ENCODE measurements at regions not wholly inside any gene's neighbourhood (a gene's known extent, or its start where the extent isn't known, plus 50 kb on each side); places are given as distances from the start of the nearest gene placed in this dataset.

DNA sequence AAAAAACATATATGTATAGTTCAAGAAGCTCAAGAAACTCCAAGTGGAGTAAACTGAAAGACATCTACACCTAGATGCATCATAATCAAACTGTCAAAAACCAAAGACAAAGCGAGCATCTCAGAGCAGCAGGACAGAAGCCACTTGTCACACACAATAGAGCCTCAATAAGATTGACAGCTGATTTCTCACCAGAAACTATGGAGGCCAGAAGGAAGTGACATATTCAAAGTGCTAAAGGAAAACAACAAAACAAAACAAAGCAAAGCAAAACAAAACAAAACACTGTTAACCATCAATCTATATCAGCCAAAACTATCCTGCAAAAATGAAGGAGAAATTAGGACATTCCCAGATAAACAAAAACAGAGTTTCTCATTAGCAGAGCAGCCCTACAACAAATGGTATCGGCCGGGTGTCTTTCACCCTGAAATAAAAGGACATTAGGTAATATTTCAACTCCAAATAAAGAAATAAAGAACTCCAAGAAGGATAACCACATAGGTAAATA lies 65.8 kb upstream of the SEPTIN5 start (continued):
- TF ChIP-seq, protein P1, sequence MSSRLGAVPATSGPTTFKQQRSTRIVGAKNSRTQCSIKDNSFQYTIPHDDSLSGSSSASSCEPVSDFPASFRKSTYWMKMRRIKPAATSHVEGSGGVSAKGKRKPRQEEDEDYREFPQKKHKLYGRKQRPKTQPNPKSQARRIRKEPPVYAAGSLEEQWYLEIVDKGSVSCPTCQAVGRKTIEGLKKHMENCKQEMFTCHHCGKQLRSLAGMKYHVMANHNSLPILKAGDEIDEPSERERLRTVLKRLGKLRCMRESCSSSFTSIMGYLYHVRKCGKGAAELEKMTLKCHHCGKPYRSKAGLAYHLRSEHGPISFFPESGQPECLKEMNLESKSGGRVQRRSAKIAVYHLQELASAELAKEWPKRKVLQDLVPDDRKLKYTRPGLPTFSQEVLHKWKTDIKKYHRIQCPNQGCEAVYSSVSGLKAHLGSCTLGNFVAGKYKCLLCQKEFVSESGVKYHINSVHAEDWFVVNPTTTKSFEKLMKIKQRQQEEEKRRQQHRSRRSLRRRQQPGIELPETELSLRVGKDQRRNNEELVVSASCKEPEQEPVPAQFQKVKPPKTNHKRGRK (tag; IDR thresholded peaks at IDR 0.05): no peak
- TF ChIP-seq TCF3 (CRISPR knock-in tag; IDR thresholded peaks at IDR 0.05): no peak
- TF ChIP-seq, protein P2, sequence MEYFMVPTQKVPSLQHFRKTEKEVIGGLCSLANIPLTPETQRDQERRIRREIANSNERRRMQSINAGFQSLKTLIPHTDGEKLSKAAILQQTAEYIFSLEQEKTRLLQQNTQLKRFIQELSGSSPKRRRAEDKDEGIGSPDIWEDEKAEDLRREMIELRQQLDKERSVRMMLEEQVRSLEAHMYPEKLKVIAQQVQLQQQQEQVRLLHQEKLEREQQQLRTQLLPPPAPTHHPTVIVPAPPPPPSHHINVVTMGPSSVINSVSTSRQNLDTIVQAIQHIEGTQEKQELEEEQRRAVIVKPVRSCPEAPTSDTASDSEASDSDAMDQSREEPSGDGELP (CRISPR knock-in tag; IDR thresholded peaks at IDR 0.05; ENCODE audit: borderline replicate concordance): no peak
- TF ChIP-seq, protein P3, sequence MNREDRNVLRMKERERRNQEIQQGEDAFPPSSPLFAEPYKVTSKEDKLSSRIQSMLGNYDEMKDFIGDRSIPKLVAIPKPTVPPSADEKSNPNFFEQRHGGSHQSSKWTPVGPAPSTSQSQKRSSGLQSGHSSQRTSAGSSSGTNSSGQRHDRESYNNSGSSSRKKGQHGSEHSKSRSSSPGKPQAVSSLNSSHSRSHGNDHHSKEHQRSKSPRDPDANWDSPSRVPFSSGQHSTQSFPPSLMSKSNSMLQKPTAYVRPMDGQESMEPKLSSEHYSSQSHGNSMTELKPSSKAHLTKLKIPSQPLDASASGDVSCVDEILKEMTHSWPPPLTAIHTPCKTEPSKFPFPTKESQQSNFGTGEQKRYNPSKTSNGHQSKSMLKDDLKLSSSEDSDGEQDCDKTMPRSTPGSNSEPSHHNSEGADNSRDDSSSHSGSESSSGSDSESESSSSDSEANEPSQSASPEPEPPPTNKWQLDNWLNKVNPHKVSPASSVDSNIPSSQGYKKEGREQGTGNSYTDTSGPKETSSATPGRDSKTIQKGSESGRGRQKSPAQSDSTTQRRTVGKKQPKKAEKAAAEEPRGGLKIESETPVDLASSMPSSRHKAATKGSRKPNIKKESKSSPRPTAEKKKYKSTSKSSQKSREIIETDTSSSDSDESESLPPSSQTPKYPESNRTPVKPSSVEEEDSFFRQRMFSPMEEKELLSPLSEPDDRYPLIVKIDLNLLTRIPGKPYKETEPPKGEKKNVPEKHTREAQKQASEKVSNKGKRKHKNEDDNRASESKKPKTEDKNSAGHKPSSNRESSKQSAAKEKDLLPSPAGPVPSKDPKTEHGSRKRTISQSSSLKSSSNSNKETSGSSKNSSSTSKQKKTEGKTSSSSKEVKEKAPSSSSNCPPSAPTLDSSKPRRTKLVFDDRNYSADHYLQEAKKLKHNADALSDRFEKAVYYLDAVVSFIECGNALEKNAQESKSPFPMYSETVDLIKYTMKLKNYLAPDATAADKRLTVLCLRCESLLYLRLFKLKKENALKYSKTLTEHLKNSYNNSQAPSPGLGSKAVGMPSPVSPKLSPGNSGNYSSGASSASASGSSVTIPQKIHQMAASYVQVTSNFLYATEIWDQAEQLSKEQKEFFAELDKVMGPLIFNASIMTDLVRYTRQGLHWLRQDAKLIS (CRISPR knock-in tag; IDR thresholded peaks at IDR 0.05): no peak
- TF ChIP-seq, protein P4, sequence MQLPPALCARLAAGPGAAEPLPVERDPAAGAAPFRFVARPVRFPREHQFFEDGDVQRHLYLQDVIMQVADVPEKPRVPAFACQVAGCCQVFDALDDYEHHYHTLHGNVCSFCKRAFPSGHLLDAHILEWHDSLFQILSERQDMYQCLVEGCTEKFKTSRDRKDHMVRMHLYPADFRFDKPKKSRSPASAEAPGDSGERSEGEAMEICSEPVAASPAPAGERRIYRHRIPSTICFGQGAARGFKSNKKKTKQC (CRISPR knock-in tag; IDR thresholded peaks at IDR 0.05): no peak
- no peak for TF ChIP-seq E2F3 (CRISPR knock-in tag; IDR thresholded peaks at IDR 0.05)
- TF ChIP-seq RFX7 (CRISPR knock-in tag; IDR thresholded peaks at IDR 0.05): no peak
- 0 out of 2 replicates have a peak, but pooled peaks have one; percentile 39 for TF ChIP-seq TEAD2 (tag; IDR thresholded peaks at IDR 0.05)
- no peak for TF ChIP-seq ESRRB (CRISPR knock-in tag; IDR thresholded peaks at IDR 0.05; ENCODE audit: borderline replicate concordance)
- TF ChIP-seq GATAD2B (IDR thresholded peaks at IDR 0.05; ENCODE audit: borderline replicate concordance): no peak
- no peak for TF ChIP-seq ZNF444 (CRISPR knock-in tag; IDR thresholded peaks at IDR 0.05)
- TF ChIP-seq, protein P5, sequence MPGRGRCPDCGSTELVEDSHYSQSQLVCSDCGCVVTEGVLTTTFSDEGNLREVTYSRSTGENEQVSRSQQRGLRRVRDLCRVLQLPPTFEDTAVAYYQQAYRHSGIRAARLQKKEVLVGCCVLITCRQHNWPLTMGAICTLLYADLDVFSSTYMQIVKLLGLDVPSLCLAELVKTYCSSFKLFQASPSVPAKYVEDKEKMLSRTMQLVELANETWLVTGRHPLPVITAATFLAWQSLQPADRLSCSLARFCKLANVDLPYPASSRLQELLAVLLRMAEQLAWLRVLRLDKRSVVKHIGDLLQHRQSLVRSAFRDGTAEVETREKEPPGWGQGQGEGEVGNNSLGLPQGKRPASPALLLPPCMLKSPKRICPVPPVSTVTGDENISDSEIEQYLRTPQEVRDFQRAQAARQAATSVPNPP (IDR thresholded peaks at IDR 0.05; ENCODE audit: borderline replicate concordance, insufficient read depth, insufficient read length): no peak
- TF ChIP-seq RNF2 (IDR thresholded peaks at IDR 0.05): 0 out of 2 replicates have a peak, but pooled peaks have one; percentile 53
- TF ChIP-seq, protein P6, sequence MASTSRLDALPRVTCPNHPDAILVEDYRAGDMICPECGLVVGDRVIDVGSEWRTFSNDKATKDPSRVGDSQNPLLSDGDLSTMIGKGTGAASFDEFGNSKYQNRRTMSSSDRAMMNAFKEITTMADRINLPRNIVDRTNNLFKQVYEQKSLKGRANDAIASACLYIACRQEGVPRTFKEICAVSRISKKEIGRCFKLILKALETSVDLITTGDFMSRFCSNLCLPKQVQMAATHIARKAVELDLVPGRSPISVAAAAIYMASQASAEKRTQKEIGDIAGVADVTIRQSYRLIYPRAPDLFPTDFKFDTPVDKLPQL (IDR thresholded peaks at IDR 0.05; ENCODE audit: extremely low read depth, insufficient read length): no peak
- no peak for TF ChIP-seq ZNF77 (CRISPR knock-in tag; IDR thresholded peaks at IDR 0.05)
- 0 out of 2 replicates have a peak, but pooled peaks have one; percentile 31 for TF ChIP-seq MYBL2 (IDR thresholded peaks at IDR 0.05; ENCODE audit: low read depth)
- TF ChIP-seq MYBL2 (CRISPR knock-in tag; IDR thresholded peaks at IDR 0.05; ENCODE audit: borderline replicate concordance): no peak
- TF ChIP-seq ZNF12 (CRISPR knock-in tag; IDR thresholded peaks at IDR 0.05): no peak
- TF ChIP-seq HDAC8 (tag; IDR thresholded peaks at IDR 0.05): no peak
